HepG2 (cell line): ENCODE measurements at regions not wholly inside any gene's neighbourhood (a gene's known extent, or its start where the extent isn't known, plus 50 kb on each side); places are given as distances from the start of the nearest gene placed in this dataset.

Source experiments
- CBX5 ChIP-seq: sonication (generic); formaldehyde crosslinking; IDR thresholded peaks from 2 replicates; pipeline ENCODE4 v1.4.0; 2020; ENCODE audit warnings: missing genetic modification reagents, borderline replicate concordance
- ESRRA ChIP-seq: sonication (generic); formaldehyde crosslinking; IDR thresholded peaks from 2 replicates; pipeline ENCODE4 v1.5.1; 2020; ENCODE audit warnings: mild to moderate bottlenecking, low read depth, missing genetic modification reagents
- MXI1 ChIP-seq: IDR thresholded peaks from 3 replicates; pipeline ENCODE4 v1.6.1; 2012; ENCODE audit warnings: low read depth, low read length, inconsistent platforms, borderline replicate concordance
- WIZ ChIP-seq: sonication (generic); formaldehyde crosslinking; IDR thresholded peaks from 2 replicates; pipeline ENCODE4 v1.5.1; 2020; ENCODE audit warnings: mild to moderate bottlenecking, missing genetic modification reagents
- ZNF530 ChIP-seq: sonication (generic); formaldehyde crosslinking; IDR thresholded peaks from 2 replicates; pipeline ENCODE4 v1.5.0; 2020; ENCODE audit warnings: low read depth, mild to moderate bottlenecking, missing genetic modification reagents

DNA sequence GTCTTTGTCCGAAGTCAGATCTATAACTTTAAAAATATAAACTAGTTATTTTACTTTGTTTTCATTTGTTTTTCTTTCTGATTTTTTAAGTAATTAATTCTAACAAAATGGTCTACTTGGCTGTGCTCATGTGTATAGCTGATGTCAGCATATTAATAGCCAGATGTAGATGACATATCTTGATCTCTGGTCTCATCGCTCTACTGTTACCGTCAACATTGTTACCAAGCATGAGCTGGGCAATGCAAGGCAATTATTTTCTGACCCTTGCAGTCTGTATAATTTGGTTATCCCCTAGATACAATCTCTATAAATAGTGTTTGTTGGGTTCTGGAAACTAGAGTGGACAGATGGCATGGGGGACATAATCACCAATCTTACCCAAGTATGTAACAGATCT is 151.6 kb upstream of the PTPRK start:
- TF ChIP-seq CBX5 (CRISPR knock-in tag) (no peak), ZNF530 (CRISPR knock-in tag) (no peak), ESRRA (CRISPR knock-in tag) (no peak), WIZ (CRISPR knock-in tag) (no peak), MXI1 (no peak)
